HG03066 (cell line): ENCODE measurements at regions not wholly inside any gene's neighbourhood (a gene's known extent, or its start where the extent isn't known, plus 50 kb on each side); places are given as distances from the start of the nearest gene placed in this dataset.

Experiments
- ATAC-seq: cut with Tn5 transposase; IDR thresholded peaks from one replicate; pipeline ENCODE4 v1.9.1; 2021; ENCODE audit warnings: low read depth; ENCODE audit not compliant: unreplicated experiment

GRCh38 chr2:48249025-48249424 lies 65.5 kb upstream of the FOXN2 start:
- no peak for ATAC-seq

GRCh38 chr2:48249631-48250473 lies 64.6 kb upstream of the FOXN2 start:
- no peak for ATAC-seq

- no peak for ATAC-seq
Observed at GRCh38 chr2:48250474-48250844, 64.0 kb upstream of the FOXN2 start.

GRCh38 chr2:48250943-48251342 lies 63.5 kb upstream of the FOXN2 start:
- no peak for ATAC-seq

- ATAC-seq, result no peak
Observed at GRCh38 chr2:48251437-48252148, 62.9 kb upstream of the FOXN2 start.

- ATAC-seq, result no peak
Observed at GRCh38 chr2:48253301-48253700, 61.2 kb upstream of the FOXN2 start.

GRCh38 chr2:48254839-48255238 lies 59.6 kb upstream of the FOXN2 start:
- ATAC-seq, result no peak

GRCh38 chr2:48257456-48257855 lies 57.0 kb upstream of the FOXN2 start:
- no peak for ATAC-seq

- no peak for ATAC-seq
Observed at GRCh38 chr2:48258481-48259149, 55.9 kb upstream of the FOXN2 start.

- ATAC-seq, result no peak
Observed at GRCh38 chr2:48259811-48260210, 54.7 kb upstream of the FOXN2 start.

GRCh38 chr2:48264627-48265026 lies 49.9 kb upstream of the FOXN2 start:
- no peak for ATAC-seq
